Stimulated activated effector memory CD8-positive, alpha-beta T cell treated with anti-CD3 and anti-CD28 coated beads, Interleukin-12 subunit alpha, Interleukin-12 subunit beta, amount 100 ng/mL, for 72 hours (primary cell): ENCODE measurements at regions not wholly inside any gene's neighbourhood (a gene's known extent, or its start where the extent isn't known, plus 50 kb on each side); places are given as distances from the start of the nearest gene placed in this dataset.

Source experiments
- ATAC-seq: fragments of 150-1000 bp; cut with Tn5 transposase; 2 replicates; pipeline ENCODE4 v1.10.0; 2021
- DNase-seq, 2 donors: peaks; one replicate each; pipeline ENCODE4 v3.0.0; 2021 to 2022; ENCODE audit warnings: low spot score in 2 of 2
- H3K27ac Mint-ChIP-seq: one replicate; pipeline ENCODE4 v1.8.0; 2022; ENCODE audit warnings: mild to moderate bottlenecking, mixed read lengths
- H3K36me3 Mint-ChIP-seq: one replicate; pipeline ENCODE4 v1.8.0; 2022; ENCODE audit warnings: mild to moderate bottlenecking, mixed read lengths
- H3K4me1 Mint-ChIP-seq: one replicate; pipeline ENCODE4 v1.8.0; 2022; ENCODE audit warnings: mixed read lengths
- H3K4me3 Mint-ChIP-seq: one replicate; pipeline ENCODE4 v1.8.0; 2022; ENCODE audit warnings: mild to moderate bottlenecking, mixed read lengths
- H3K9me3 Mint-ChIP-seq: one replicate; pipeline ENCODE4 v1.8.0; 2022; ENCODE audit warnings: mixed read lengths

DNA sequence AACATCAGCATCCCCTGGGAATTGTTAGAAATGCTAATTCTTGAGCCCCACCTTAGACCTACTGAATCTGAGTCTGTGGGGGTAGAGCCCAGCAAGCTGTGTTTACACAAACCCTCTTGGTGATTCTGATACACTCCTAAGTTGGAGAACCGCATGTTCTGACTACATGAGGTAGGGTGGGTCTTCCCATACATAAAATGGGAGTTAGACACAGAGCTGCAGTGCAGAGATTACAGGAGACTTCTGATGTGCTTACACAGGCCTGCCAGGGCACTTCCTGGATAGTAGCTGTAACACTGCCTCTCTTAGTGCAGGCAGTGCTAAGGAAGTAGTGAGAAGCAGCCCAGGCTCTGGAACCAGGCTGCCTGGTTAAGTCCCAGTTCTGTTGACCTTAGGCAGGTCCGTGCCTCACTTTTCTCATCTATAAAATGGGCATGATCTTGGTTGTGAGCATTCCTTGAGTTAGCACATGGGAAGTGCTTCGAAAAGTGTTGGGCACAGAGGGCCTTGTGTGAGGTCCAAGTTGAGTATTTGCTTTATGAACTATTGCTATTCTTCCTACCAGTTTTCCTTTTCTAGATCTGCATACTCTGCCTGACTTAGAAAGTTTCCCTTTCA lies 67.3 kb downstream of the GLI2 start:
- Mint-ChIP-seq H3K36me3 (no peaks in the 10 kb centered on the region), H3K9me3 (no peaks in the 10 kb centered on the region), H3K4me3 (no peak overlapping the region), H3K27ac (no peak overlapping the region), H3K4me1 (no peaks in the 10 kb centered on the region)
- ATAC-seq (no peak), DNase-seq (no peak)

DNA sequence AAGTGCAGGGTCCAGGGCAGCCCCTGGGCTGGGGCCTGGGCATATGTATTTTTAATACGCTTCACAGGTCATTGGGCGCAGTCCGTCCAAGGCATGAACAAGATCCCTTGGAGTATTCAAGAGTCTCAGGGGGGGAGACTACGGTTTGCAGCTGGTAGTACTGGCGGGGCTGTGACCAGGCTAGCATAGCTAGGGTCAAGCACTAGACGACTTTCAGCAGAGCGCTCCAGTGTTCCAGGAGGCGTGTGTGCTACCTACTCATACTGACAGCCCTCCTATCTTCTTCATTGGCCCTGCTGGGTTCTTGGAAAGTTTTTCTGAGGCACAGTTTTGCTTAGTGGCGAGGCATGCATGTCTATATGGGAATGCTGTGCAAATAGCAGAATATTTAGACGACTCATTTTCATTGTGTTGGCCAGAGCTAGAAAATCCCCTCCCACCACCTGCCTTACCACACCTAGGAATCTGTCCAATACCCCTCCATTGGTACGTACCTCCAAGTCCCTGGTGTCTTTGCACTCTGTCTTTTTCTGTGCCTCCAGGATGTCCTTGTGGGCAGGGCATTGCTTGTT lies 68.2 kb downstream of the GLI2 start:
- H3K27ac Mint-ChIP-seq: no peak overlapping the region
- ATAC-seq (no peak), DNase-seq (no peak)

GRCh38 chr2:120804459-120804858 lies 68.8 kb downstream of the GLI2 start:
- H3K27ac Mint-ChIP-seq: no peak overlapping the region
- H3K4me1 Mint-ChIP-seq: no peaks in the 10 kb centered on the region
- H3K9me3 Mint-ChIP-seq: no peaks in the 10 kb centered on the region
- H3K4me3 Mint-ChIP-seq: no peak overlapping the region
- DNase-seq (no peak), ATAC-seq (no peak)
- H3K36me3 Mint-ChIP-seq: no peaks in the 10 kb centered on the region

More for the DNA sequence above, 68.2 kb downstream of the GLI2 start:
- no peaks in the 10 kb centered on the region for H3K36me3 Mint-ChIP-seq
- H3K9me3 Mint-ChIP-seq: no peaks in the 10 kb centered on the region
- H3K4me3 Mint-ChIP-seq: no peak overlapping the region
- no peaks in the 10 kb centered on the region for H3K4me1 Mint-ChIP-seq

- ATAC-seq: no peak
- no peaks in the 10 kb centered on the region for H3K9me3 Mint-ChIP-seq
- no peak for DNase-seq
- H3K27ac Mint-ChIP-seq: no peak overlapping the region
- H3K36me3 Mint-ChIP-seq: no peaks in the 10 kb centered on the region
- no peak overlapping the region for H3K4me3 Mint-ChIP-seq
- H3K4me1 Mint-ChIP-seq: no peaks in the 10 kb centered on the region
Observed at GRCh38 chr2:120805011-120805410, 69.3 kb downstream of the GLI2 start.

DNA sequence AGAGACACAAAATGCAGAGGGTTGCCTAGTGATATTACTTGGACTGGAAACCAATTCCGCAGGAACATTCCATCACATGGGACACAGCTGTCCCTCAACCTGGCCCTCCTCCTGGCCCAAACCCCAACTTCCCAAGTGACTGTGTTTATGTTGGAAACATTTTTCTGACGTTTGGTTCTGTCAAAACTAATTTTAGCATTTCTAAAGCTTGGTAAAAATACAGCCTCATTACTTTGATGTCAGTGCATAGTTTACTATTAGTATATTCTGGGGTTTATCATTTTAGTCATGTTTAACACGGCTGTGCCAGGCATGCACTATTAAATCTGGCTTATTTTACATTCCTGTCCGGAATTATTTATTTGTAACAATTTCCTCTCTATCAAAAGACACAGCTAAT lies 69.9 kb downstream of the GLI2 start:
- H3K9me3 Mint-ChIP-seq: no peaks in the 10 kb centered on the region
- DNase-seq: no peak
- H3K36me3 Mint-ChIP-seq: no peaks in the 10 kb centered on the region
- H3K27ac Mint-ChIP-seq: no peak overlapping the region
- H3K4me3 Mint-ChIP-seq: no peak overlapping the region
- ATAC-seq: no peak
- H3K4me1 Mint-ChIP-seq: no peaks in the 10 kb centered on the region

GRCh38 chr2:120807751-120808150 lies 72.1 kb downstream of the GLI2 start:
- H3K4me1 Mint-ChIP-seq: no peaks in the 10 kb centered on the region
- DNase-seq (no peak), ATAC-seq (no peak)
- H3K4me3 Mint-ChIP-seq: no peak overlapping the region
- no peaks in the 10 kb centered on the region for H3K9me3 Mint-ChIP-seq
- H3K27ac Mint-ChIP-seq: no peak overlapping the region
- H3K36me3 Mint-ChIP-seq: no peaks in the 10 kb centered on the region

DNA sequence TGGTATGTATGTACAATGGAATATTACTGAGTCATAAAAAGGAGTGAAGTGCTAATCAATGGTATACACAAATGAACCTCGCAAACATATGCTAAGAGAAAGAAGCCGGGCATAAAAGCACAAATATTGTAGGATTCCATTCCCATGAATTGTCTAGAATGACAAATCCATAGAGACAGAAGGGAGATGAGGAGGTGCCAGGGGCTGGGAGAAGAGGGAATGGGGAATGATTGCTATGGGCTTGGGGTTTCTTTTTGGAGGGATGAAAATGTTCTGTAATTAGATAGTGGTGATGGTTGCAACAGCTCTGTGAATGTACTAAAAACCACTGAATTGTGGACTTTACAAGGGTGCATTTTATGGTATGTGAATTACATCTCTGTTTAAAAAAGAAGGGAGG lies 73.5 kb downstream of the GLI2 start:
- H3K9me3 Mint-ChIP-seq: no peaks in the 10 kb centered on the region
- ATAC-seq (no peak), DNase-seq (no peak)
- H3K4me1 Mint-ChIP-seq: no peaks in the 10 kb centered on the region
- H3K27ac Mint-ChIP-seq: no peak overlapping the region
- H3K4me3 Mint-ChIP-seq: no peak overlapping the region
- H3K36me3 Mint-ChIP-seq: no peaks in the 10 kb centered on the region

DNA sequence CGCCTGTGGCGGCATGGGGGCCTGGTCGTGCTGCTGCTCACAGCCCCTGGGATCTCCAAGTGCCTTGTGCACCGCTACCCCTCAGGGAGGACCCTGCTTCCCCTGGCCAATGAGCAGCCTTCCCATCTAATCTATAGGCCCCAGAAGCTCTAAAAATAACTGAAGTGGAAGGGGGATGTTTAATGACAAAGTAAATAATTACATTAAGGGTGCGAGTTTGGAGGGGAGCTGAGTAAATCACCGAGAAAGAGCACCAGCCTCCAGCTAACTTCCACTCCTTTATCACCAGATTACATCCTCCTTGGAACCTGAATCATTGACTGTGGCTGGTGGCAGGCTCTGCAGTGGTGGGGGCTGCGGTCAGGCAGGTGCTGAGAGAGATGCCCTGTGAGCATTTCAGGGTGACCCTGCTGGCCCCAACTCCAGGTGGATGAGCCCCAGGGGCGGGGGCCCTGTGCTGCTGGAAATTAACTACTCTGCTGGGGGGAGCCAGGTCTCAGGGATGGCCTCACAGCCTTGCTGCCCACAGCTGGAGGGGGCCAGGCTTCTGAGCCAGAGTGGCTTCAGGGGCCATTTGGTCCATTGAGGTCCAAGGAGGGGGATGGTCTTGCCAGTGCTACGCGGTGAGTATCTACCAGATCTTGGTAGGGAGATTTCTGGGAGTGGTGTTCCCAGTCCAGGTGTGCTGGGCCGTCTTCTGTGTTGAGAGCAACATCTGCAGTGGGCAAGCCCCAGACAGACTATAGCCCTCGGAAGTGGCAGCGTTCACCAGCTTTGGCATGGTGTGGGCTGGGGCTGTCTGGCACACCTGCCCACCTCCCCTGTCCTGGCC lies 74.2 kb downstream of the GLI2 start:
- DNase-seq: no peak
- H3K9me3 Mint-ChIP-seq: no peaks in the 10 kb centered on the region

DNA sequence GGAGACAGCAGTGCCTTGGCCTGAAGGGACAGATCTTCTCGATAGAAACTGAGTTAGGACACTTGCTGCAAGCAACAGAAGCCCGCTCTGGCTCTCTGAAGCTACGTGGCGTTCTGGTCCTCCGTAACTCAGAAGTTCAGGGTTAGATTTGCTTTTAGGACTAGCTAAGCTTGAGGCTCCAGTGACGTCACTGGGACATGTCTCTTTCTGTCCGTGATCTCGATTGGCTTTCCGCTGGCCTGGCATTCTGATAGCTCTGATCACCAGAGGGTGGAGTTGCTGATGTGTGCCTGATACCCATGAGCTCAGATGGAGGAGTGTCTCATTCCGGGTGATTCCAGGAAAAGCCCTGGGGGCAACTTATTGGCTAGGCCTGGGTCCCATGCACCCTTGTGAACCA lies 75.0 kb downstream of the GLI2 start:
- Mint-ChIP-seq H3K9me3 (no peaks in the 10 kb centered on the region), H3K36me3 (no peaks in the 10 kb centered on the region), H3K4me1 (no peaks in the 10 kb centered on the region), H3K4me3 (no peak overlapping the region), H3K27ac (no peak overlapping the region)
- DNase-seq (no peak), ATAC-seq (no peak)

More for the DNA sequence above, 74.2 kb downstream of the GLI2 start:
- no peaks in the 10 kb centered on the region for H3K4me1 Mint-ChIP-seq
- no peak for ATAC-seq
- H3K27ac Mint-ChIP-seq: no peak overlapping the region
- no peaks in the 10 kb centered on the region for H3K36me3 Mint-ChIP-seq
- H3K4me3 Mint-ChIP-seq: no peak overlapping the region

DNA sequence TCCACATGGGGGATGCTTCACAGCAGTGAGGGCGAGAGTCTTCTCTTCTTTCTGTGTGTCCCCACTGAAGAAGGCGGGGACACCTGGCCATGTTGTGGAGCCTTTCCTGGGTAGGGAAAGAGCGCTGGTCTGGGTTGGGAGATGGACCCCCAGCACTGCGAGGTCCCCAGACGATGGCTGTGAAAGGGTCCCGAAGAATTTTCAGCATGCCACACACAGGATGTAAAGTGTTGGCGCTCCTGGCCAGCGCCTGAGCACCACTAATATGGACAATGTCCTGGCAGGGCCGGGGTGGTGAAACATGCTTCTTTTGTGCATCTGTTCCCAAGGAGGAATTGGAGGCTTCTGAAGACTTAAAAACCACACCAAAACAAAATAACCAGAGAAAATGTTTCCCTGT lies 77.2 kb downstream of the GLI2 start:
- Mint-ChIP-seq H3K27ac (no peak overlapping the region), H3K9me3 (no peaks in the 10 kb centered on the region), H3K36me3 (no peaks in the 10 kb centered on the region), H3K4me3 (no peak overlapping the region), H3K4me1 (no peaks in the 10 kb centered on the region)
- ATAC-seq: no peak
- no peak for DNase-seq

DNA sequence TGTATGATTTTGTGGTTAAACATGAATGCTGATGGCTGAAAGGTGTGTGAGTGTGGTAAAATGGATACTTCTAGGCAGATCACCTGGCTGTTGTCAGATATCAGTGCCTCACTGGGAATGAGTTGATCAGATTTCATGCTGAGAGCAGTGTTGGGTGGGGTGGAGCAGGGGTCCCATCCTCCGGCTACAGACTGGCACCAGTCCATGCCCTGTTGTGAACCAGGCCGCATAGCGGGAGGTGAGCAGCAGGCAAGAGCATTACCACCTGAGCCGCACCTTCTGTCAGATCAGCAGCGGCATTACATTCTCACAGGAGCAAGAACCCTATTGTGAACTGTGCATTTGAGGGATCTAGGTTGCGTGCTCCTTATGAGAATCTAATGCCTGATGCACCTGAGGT lies 78.7 kb downstream of the GLI2 start:
- Mint-ChIP-seq H3K27ac (no peak overlapping the region), H3K9me3 (no peaks in the 10 kb centered on the region), H3K4me3 (no peak overlapping the region), H3K36me3 (no peaks in the 10 kb centered on the region), H3K4me1 (no peaks in the 10 kb centered on the region)
- ATAC-seq: no peak
- DNase-seq: no peak

DNA sequence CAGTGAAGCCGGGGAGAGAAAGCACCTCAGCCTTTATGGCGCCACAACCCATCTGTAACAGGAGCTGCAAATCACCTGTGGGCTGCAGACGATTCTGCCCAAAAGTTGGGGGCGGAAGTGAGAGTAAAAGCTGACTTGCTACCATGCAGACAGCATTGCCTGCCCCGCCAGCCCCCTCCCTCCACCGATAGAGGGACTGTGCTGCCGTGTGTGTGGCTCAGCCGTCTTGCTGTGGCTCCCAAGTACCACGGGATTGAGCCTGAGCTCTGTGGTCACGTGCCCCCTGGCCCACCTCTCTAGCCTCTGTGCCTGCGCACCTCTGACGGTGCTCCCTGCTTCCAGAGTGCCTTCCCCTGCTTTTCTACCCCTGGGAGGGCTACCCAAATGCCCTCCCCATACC lies 79.6 kb downstream of the GLI2 start:
- Mint-ChIP-seq H3K36me3 (no peaks in the 10 kb centered on the region), H3K9me3 (no peaks in the 10 kb centered on the region)
- no peak for ATAC-seq

GRCh38 chr2:120817136-120817955 lies 81.7 kb downstream of the GLI2 start:
- Mint-ChIP-seq H3K4me3 (no peak overlapping the region), H3K4me1 (no peaks in the 10 kb centered on the region)

More for the DNA sequence above, 79.6 kb downstream of the GLI2 start:
- H3K4me3 Mint-ChIP-seq: no peak overlapping the region
- H3K4me1 Mint-ChIP-seq: no peaks in the 10 kb centered on the region
- DNase-seq: no peak
- H3K27ac Mint-ChIP-seq: no peak overlapping the region

GRCh38 chr2:120817956-120818325 lies 82.3 kb downstream of the GLI2 start:
- H3K27ac Mint-ChIP-seq: no peak overlapping the region
- no peak for DNase-seq
- H3K4me1 Mint-ChIP-seq: no peaks in the 10 kb centered on the region
- ATAC-seq: no peak
- no peaks in the 10 kb centered on the region for H3K36me3 Mint-ChIP-seq
- H3K9me3 Mint-ChIP-seq: no peaks in the 10 kb centered on the region
- H3K4me3 Mint-ChIP-seq: no peak overlapping the region

More at GRCh38 chr2:120817136-120817955, 81.7 kb downstream of the GLI2 start:
- Mint-ChIP-seq H3K36me3 (no peaks in the 10 kb centered on the region), H3K9me3 (no peaks in the 10 kb centered on the region), H3K27ac (no peak overlapping the region)
- no peak for DNase-seq
- no peak for ATAC-seq

DNA sequence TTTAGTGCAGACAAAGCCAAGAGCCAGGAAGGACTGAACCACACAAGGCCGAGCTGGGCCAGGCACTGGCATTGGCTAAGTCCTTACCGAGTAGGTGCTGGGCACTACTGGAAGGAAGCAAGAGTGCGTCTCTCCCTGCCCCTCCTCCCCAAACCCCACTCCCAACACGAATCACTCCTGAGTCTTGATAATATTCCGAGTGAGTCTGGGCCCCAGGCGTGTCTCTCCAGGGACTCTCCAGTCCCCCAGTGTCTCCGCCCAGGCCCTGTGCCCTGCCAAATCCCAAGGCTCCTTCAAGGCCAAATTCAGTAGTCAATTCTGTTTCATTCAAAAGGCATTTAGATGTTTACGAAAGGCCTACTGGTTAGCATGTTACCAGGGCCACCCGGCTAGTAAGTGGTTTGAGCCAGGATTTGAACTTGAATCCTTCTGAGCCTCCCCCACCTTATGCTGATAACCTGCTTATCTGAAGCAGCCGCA lies 82.8 kb downstream of the GLI2 start:
- Mint-ChIP-seq H3K4me1 (no peaks in the 10 kb centered on the region), H3K9me3 (no peaks in the 10 kb centered on the region), H3K4me3 (no peak overlapping the region), H3K27ac (no peak overlapping the region), H3K36me3 (no peaks in the 10 kb centered on the region)
- DNase-seq (no peak), ATAC-seq (no peak)
